ENCODE measurements at regions not wholly inside any gene's neighbourhood (a gene's known extent, or its start where the extent isn't known, plus 50 kb on each side); places are given as distances from the start of the nearest gene placed in this dataset.

- Histone ChIP-seq H3K4me1 (no peaks in the 10 kb centered on the region), H3K36me3 (no peaks in the 10 kb centered on the region), H3K4me3 (no peak overlapping the region), H3K27ac (no peak overlapping the region), H3K27me3 (no peaks in the 10 kb centered on the region), H3K9me3 (no peaks in the 10 kb centered on the region)
- no peak for TF ChIP-seq CTCF (IDR thresholded peaks at IDR 0.05)
- DNase-seq (ENCODE audit: low spot score): no peak
These were observed 187.0 kb upstream of the S100G start for GRCh38 chrX:16462912-16463311.

GRCh38 chrX:16464369-16464768 is 185.6 kb upstream of the S100G start:
- no peak for TF ChIP-seq CTCF (IDR thresholded peaks at IDR 0.05)
- Histone ChIP-seq H3K9me3 (no peaks in the 10 kb centered on the region), H3K4me1 (no peaks in the 10 kb centered on the region), H3K36me3 (no peaks in the 10 kb centered on the region), H3K4me3 (no peak overlapping the region), H3K27me3 (no peaks in the 10 kb centered on the region), H3K27ac (no peak overlapping the region)
- DNase-seq (ENCODE audit: low spot score): no peak

GRCh38 chrX:16465081-16465876 is 184.7 kb upstream of the S100G start:
- Histone ChIP-seq H3K27ac (no peak overlapping the region), H3K4me3 (no peak overlapping the region), H3K9me3 (no peaks in the 10 kb centered on the region), H3K4me1 (no peaks in the 10 kb centered on the region), H3K36me3 (no peaks in the 10 kb centered on the region), H3K27me3 (no peaks in the 10 kb centered on the region)
- DNase-seq (ENCODE audit: low spot score): no peak
- no peak for TF ChIP-seq CTCF (IDR thresholded peaks at IDR 0.05)

GRCh38 chrX:16466640-16467432 is 183.1 kb upstream of the S100G start:
- no peak overlapping the region for H3K4me3 ChIP-seq
- no peaks in the 10 kb centered on the region for H3K9me3 ChIP-seq
- H3K27ac ChIP-seq: no peak overlapping the region
- TF ChIP-seq CTCF (IDR thresholded peaks at IDR 0.05): no peak
- no peaks in the 10 kb centered on the region for H3K4me1 ChIP-seq
- DNase-seq (ENCODE audit: low spot score): no peak
- H3K36me3 ChIP-seq: no peaks in the 10 kb centered on the region
- H3K27me3 ChIP-seq: no peaks in the 10 kb centered on the region

- H3K4me3 ChIP-seq: no peak overlapping the region
- H3K9me3 ChIP-seq: no peaks in the 10 kb centered on the region
- no peak for DNase-seq (ENCODE audit: low spot score)
- H3K36me3 ChIP-seq: no peaks in the 10 kb centered on the region
- no peak overlapping the region for H3K27ac ChIP-seq
- H3K27me3 ChIP-seq: no peaks in the 10 kb centered on the region
- no peaks in the 10 kb centered on the region for H3K4me1 ChIP-seq
- TF ChIP-seq CTCF (IDR thresholded peaks at IDR 0.05): no peak
These were observed 180.1 kb upstream of the S100G start for GRCh38 chrX:16469870-16470269.
